ENCODE measurements at regions not wholly inside any gene's neighbourhood (a gene's known extent, or its start where the extent isn't known, plus 50 kb on each side); places are given as distances from the start of the nearest gene placed in this dataset.

DNA sequence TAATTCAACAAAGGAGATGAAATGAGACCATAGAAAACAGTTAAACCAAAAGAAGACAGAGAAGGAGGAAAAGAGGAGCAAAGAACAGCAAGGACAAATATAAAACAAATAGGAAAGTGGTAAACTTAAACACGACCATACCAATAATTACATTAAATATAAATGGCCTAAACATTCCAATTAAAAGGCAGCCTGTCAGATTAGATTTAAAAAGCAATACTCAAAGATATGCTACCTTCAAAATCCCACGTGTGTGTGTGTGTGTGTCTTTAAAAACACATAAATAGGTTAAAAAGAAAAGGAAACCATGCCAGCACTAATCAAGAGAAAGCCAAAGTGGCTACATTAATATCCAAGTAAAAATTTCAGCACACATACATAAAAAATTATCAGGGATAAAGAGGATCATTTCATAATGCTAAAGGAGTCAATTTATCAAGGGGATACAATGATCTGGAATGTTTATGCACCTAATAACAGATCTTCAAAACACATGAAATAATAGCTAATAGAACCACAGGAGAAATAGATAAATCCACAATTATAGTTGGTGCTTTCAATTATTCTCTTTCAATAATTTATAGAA lies 355.7 kb upstream of the POU3F1 start:
- no peak overlapping the region for H3K4me3 Mint-ChIP-seq
- peaks cover 2% of the 10 kb centered on the region for H3K9me3 Mint-ChIP-seq
- no peaks in the 10 kb centered on the region for H3K36me3 Mint-ChIP-seq (ENCODE audit: low read depth)
- H3K27me3 Mint-ChIP-seq: peaks cover 30% of the 10 kb centered on the region
- ChIA-PET POLR2A (no interaction called here), CTCF (no interaction called here)
- no peak for DNase-seq
- no peaks in the 10 kb centered on the region for H3K4me1 Mint-ChIP-seq
- H3K27ac Mint-ChIP-seq: no peak overlapping the region

DNA sequence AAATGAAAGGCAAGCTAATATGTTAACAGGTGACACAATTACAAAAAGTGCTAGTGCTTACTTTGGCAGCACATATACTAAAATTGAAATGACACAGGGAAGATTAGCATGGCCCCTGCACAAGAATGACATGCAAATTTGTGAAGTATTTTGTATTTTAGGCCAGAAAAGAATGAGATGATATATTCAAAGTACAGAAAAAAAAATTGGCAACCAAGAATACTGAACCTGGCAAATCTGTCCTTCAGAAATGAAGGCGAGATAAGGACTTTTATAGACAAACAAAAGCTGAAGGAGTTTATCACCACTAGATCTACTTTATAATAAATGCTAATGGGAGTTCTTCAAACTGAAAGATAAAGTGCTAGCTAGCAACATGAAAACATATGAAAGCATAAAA lies 350.0 kb upstream of the POU3F1 start:
- Mint-ChIP-seq H3K27ac (no peak overlapping the region), H3K9me3 (peaks cover 4% of the 10 kb centered on the region), H3K36me3 (ENCODE audit: low read depth) (no peaks in the 10 kb centered on the region), H3K27me3 (peaks cover 33% of the 10 kb centered on the region), H3K4me1 (no peaks in the 10 kb centered on the region), H3K4me3 (no peak overlapping the region)
- DNase-seq: no peak
- POLR2A ChIA-PET: no interaction called here
- CTCF ChIA-PET: no interaction called here

DNA sequence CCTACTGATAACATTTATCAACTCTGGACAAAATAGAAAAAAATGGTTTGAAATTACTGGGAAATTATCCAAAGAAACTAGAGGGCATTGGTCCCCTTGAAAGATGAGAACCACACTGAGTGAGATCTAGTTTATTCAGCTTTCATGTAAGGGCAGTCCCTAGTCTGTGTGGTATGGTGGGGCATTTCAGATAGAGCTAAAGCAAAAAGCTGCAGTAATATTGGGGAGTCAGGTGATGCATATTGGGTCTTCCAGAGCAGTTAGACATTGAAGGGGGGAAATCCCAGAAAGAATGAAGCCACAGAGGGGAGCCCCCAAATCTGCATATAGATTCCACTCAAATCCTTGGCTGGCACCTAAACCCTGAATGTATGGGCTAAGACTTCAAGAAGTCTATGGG lies 347.7 kb upstream of the POU3F1 start:
- H3K9me3 Mint-ChIP-seq: peaks cover 4% of the 10 kb centered on the region
- H3K4me3 Mint-ChIP-seq: no peak overlapping the region
- H3K27ac Mint-ChIP-seq: no peak overlapping the region
- ChIA-PET POLR2A (no interaction called here), CTCF (no interaction called here)
- H3K36me3 Mint-ChIP-seq (ENCODE audit: low read depth): no peaks in the 10 kb centered on the region
- peaks cover 27% of the 10 kb centered on the region for H3K27me3 Mint-ChIP-seq
- H3K4me1 Mint-ChIP-seq: no peaks in the 10 kb centered on the region
- DNase-seq: no peak

DNA sequence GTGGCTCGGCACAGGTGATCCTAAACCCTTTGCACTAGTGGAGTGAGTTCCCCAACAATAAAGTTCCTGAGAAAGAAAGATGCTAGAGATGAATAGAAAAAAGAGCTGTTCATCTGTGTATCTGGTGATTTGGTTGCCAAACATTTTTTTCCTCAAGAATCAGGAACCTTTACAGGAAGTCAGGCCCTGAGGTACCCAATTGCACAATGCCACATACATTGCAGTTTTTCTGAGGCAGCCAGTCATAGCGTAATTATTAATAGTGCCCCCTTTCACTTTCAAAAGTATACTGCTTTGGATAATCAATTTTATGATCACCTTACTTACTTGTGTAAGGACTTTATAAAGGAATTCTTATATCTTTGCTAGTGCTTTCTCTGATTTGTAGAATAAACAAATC lies 346.3 kb upstream of the POU3F1 start:
- H3K4me3 Mint-ChIP-seq: no peak overlapping the region
- ChIA-PET POLR2A (no interaction called here), CTCF (no interaction called here)
- peaks cover 4% of the 10 kb centered on the region for H3K9me3 Mint-ChIP-seq
- H3K36me3 Mint-ChIP-seq (ENCODE audit: low read depth): no peaks in the 10 kb centered on the region
- no peak overlapping the region for H3K27ac Mint-ChIP-seq
- peaks cover 22% of the 10 kb centered on the region for H3K27me3 Mint-ChIP-seq
- no peak for DNase-seq
- no peaks in the 10 kb centered on the region for H3K4me1 Mint-ChIP-seq

DNA sequence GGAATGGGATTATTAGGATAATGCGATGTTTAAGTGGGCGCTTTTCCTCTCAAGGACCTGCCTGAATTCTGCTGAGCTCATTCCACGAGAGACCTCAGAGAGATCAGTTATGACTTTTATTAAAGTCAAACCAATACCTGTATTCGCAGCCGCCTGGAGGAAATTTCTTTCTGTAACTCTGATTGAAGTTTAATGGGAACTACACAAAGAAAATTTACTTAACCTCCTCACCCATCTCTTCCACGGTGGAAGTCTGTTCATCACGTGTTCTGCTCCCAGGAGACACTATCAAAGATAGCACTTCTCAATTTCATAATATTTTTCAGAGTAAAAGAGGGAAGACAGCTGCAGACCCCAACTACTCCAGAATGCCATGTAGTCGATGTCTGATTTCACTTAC lies 334.7 kb upstream of the POU3F1 start:
- ChIA-PET CTCF (no interaction called here), POLR2A (no interaction called here)
- Mint-ChIP-seq H3K4me1 (no peaks in the 10 kb centered on the region), H3K36me3 (ENCODE audit: low read depth) (no peaks in the 10 kb centered on the region), H3K27me3 (no peaks in the 10 kb centered on the region), H3K27ac (no peak overlapping the region), H3K9me3 (no peaks in the 10 kb centered on the region), H3K4me3 (no peak overlapping the region)
- DNase-seq: no peak

DNA sequence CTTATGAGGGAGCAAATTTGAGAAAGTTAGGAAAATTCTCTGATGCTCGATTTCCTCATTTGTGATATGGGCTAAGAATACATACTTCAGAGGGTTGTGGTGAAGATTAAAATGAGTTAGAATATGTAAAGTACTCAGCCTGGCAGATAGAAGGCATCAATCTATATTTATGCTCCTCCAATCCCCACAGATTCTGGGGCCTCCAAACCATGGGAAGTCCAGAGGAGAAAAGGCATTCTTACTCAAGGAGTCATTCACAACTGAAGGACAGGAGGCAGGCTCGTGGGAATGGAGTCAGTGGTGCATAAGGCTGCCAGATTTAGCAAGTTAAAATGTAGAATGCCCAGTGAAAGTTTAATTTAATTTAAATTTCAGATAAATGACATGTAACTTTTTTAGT lies 330.0 kb upstream of the POU3F1 start:
- Mint-ChIP-seq H3K4me1 (no peaks in the 10 kb centered on the region), H3K27me3 (no peaks in the 10 kb centered on the region), H3K27ac (no peak overlapping the region), H3K36me3 (ENCODE audit: low read depth) (no peaks in the 10 kb centered on the region), H3K9me3 (peaks cover 10% of the 10 kb centered on the region), H3K4me3 (no peak overlapping the region)
- ChIA-PET CTCF (no interaction called here), POLR2A (no interaction called here)
- DNase-seq: no peak

DNA sequence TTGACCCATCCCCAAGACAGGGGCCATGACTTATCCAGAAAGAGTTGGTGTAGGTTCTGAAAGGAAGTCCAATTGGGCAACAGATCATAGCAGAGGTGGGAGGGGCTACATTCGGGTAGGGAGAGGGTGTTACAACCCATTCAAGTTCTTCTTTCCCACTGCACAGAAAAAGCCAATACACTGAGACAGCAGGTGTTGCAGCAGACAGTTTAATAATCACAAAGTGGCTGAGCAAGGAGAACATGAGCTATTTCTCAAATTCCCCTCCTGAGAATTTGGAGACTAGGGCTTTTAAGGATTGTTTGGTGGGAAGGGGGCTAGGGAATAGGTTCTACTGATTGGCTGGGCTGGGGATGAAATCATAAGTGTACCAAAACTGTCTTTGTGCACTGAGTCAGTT lies 328.4 kb upstream of the POU3F1 start:
- POLR2A ChIA-PET: no interaction called here
- Mint-ChIP-seq H3K27ac (no peak overlapping the region), H3K27me3 (no peaks in the 10 kb centered on the region), H3K4me1 (no peaks in the 10 kb centered on the region), H3K36me3 (ENCODE audit: low read depth) (no peaks in the 10 kb centered on the region), H3K4me3 (no peak overlapping the region), H3K9me3 (peaks cover 10% of the 10 kb centered on the region)
- CTCF ChIA-PET: no interaction called here
- no peak for DNase-seq

DNA sequence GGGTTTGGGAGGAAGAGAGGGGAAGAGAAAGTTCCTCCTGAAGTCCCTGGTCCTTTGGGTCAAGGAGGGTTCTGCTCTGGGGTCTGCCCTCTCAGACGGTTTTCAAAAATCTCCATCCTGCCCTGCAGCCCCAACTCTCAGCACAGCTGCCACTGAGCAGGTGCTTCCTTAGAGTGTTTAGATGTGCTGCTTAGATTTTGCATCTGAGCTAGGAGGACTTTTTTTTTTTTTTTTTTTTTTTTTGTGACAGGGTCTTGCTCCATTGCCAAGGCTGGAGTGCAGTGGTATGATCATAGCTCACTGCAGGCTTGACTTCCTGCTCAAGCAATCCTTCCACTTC lies 324.9 kb upstream of the POU3F1 start:
- ChIA-PET POLR2A (no interaction called here), CTCF (no interaction called here)
- Mint-ChIP-seq H3K27me3 (peaks cover 20% of the 10 kb centered on the region), H3K27ac (no peak overlapping the region), H3K36me3 (ENCODE audit: low read depth) (no peaks in the 10 kb centered on the region), H3K9me3 (peaks cover 10% of the 10 kb centered on the region), H3K4me1 (no peaks in the 10 kb centered on the region), H3K4me3 (no peak overlapping the region)
- DNase-seq: no peak

DNA sequence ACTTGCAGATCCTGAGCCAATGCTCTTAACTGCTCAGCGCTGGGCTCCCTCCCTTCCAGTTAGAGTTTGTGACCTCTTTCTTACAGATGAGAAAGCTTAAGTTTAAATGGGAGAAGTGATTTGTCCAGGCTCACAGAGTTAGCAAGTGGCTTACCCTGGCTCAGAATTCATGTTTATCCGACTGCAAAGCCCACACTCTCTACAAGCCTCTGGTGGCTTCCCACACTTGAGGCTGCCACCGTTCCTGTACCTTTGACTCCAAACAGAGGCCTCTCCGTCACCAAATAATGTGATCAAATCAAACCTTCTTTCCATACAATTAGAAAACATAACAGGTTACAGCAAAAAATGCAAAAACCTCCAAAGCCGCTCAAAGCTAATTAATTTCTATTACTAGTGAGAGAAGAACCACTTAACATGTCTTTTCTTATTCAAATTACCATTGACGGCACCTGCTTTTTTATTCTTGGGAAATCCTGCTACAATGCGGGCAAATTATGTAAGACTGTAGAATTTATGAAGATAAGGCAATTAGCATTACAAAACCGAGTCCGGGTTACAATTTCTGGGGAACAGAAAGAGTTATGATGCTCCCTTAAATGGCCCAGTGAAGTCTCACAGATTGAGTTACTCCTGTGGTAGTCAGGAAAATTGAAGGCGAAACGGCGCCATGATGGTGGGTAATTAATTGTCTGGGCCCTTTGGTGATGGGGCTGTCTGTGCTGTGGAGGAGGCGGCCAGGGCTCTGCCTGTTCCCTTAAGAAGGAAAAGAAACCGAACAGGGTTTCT lies 324.3 kb upstream of the POU3F1 start:
- CTCF ChIA-PET: no interaction called here
- no peaks in the 10 kb centered on the region for H3K36me3 Mint-ChIP-seq (ENCODE audit: low read depth)
- no peak overlapping the region for H3K4me3 Mint-ChIP-seq
- POLR2A ChIA-PET: no interaction called here
- peaks cover 20% of the 10 kb centered on the region for H3K27me3 Mint-ChIP-seq
- H3K27ac Mint-ChIP-seq: no peak overlapping the region
- H3K4me1 Mint-ChIP-seq: no peaks in the 10 kb centered on the region
- H3K9me3 Mint-ChIP-seq: peaks cover 10% of the 10 kb centered on the region
- no peak for DNase-seq

DNA sequence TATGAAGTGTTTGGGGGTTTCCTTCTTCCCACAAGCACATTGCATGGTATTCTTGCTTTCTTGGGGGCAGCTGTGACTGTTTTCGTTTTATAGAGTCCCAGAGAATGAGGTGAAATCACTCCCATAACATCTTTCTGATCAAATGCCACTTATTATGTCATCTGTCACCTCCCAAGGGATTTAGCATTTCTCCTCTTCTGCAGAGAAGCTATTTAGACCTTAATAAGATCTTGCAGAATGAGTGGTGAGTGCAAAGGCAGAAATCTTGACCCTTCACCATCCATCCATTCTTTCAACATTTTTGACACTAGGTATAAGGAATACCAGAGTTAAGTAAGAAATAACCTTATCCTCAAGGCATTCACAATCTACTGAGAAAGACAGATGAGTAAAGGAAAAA lies 318.6 kb upstream of the POU3F1 start:
- no peak for DNase-seq
- Mint-ChIP-seq H3K4me3 (no peak overlapping the region), H3K27me3 (peaks cover 24% of the 10 kb centered on the region), H3K36me3 (ENCODE audit: low read depth) (no peaks in the 10 kb centered on the region), H3K27ac (no peak overlapping the region), H3K9me3 (no peaks in the 10 kb centered on the region), H3K4me1 (no peaks in the 10 kb centered on the region)
- POLR2A ChIA-PET: no interaction called here
- CTCF ChIA-PET: no interaction called here

DNA sequence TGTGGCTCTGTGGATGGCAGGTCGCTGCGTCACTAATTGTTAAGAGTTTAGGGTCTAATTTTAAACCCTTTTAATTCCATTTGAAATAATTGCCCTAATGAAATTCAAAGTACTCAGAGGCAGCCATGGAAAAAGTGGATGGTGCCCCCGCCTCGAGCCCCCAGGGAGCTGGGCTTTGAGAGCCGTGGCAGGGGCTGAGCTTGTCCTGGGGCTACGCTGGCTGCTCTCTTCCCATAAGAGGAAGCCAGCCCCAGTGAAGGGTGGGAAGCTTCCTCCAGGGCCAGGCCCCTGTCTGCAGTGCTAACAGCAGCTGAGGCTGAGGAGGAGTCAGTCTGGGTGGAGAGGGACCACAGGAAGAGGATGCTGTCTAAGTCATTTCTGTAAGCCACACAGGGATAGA lies 315.0 kb upstream of the POU3F1 start:
- POLR2A ChIA-PET: no interaction called here
- no peaks in the 10 kb centered on the region for H3K36me3 Mint-ChIP-seq (ENCODE audit: low read depth)
- H3K4me1 Mint-ChIP-seq: no peaks in the 10 kb centered on the region
- H3K27me3 Mint-ChIP-seq: peaks cover 4% of the 10 kb centered on the region
- H3K27ac Mint-ChIP-seq: no peak overlapping the region
- no peak overlapping the region for H3K4me3 Mint-ChIP-seq
- H3K9me3 Mint-ChIP-seq: no peaks in the 10 kb centered on the region
- CTCF ChIA-PET: no interaction called here
- no peak for DNase-seq

DNA sequence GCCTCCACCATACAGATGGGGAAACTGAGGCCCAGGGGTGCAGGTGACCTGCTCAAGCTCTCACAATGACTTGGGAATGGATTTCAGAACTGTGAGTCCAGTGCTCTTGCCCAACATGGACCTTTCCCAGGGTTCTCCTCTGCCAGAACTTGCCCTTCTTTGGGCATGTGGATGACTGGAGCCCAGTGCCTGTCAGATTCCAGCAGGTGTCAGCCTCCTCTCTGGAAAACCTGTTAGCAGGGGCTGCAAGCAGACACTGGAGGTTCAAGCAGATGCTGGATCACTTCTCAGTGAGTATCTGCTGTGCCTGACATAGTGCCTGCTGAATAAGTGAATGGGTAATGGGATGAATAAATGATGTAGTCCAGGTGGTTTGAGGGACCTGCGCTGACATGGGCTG lies 314.2 kb upstream of the POU3F1 start:
- DNase-seq: no peak
- Mint-ChIP-seq H3K9me3 (no peaks in the 10 kb centered on the region), H3K27ac (no peak overlapping the region), H3K4me3 (no peak overlapping the region), H3K27me3 (peaks cover 4% of the 10 kb centered on the region), H3K4me1 (no peaks in the 10 kb centered on the region), H3K36me3 (ENCODE audit: low read depth) (no peaks in the 10 kb centered on the region)
- ChIA-PET CTCF (no interaction called here), POLR2A (no interaction called here)

DNA sequence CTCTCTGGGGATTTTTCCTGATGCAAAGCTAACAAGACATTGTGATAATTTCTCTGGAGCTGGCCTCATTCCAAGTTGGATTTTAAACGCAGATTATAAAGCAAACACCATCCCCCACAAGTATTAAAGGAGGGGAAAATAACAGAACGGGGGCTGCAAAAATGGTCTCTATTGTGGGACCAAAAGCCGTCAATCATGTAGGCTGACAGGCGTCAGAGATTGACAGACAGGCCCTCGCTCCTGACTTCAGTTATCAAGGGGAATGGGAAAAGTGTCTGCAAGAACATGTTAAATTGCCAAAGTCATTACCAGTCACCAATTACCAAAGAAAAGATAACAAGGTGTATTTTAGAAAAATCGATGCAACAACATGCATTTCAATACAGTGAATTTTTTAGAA lies 307.4 kb upstream of the POU3F1 start:
- no peaks in the 10 kb centered on the region for H3K9me3 Mint-ChIP-seq
- CTCF ChIA-PET: no interaction called here
- POLR2A ChIA-PET: no interaction called here
- H3K27ac Mint-ChIP-seq: no peak overlapping the region
- no peak for DNase-seq
- H3K4me3 Mint-ChIP-seq: no peak overlapping the region
- H3K36me3 Mint-ChIP-seq (ENCODE audit: low read depth): no peaks in the 10 kb centered on the region
- H3K4me1 Mint-ChIP-seq: no peaks in the 10 kb centered on the region
- peaks cover 4% of the 10 kb centered on the region for H3K27me3 Mint-ChIP-seq

DNA sequence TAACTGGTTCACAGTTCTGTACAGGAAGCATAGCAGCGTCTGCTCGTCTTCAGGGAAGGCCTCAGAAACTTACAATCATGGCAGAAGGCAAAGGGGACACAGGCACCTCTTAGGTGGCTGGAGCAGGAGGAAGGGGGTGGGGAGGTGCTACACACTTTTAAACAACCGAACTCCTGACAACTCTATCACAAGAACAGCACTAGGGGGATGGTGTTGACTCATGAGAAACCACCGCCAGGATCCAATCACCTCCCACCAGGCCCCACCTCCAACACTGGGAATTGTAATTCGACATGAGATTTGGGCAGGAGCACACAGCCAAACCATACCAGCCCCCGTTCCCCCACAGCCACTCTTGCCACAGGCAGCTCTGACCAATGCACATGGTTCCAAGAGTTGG lies 306.3 kb upstream of the POU3F1 start:
- no peak for DNase-seq
- Mint-ChIP-seq H3K4me1 (no peaks in the 10 kb centered on the region), H3K4me3 (no peak overlapping the region), H3K27me3 (peaks cover 7% of the 10 kb centered on the region), H3K36me3 (ENCODE audit: low read depth) (no peaks in the 10 kb centered on the region), H3K9me3 (no peaks in the 10 kb centered on the region), H3K27ac (no peak overlapping the region)
- POLR2A ChIA-PET: no interaction called here
- CTCF ChIA-PET: no interaction called here

Measured in activated CD4-positive, alpha-beta T cell treated with anti-CD3 and anti-CD28 coated beads, Interleukin-2, amount 10 ng/mL, durations not matched to agents 7 days and 5 days (primary cell).